ENCODE measurements at regions not wholly inside any gene's neighbourhood (a gene's known extent, or its start where the extent isn't known, plus 50 kb on each side); places are given as distances from the start of the nearest gene placed in this dataset.

- H3K27me3 ChIP-seq (ENCODE audit: control insufficient read depth, insufficient read depth, low read length, poor library complexity, severe bottlenecking), result no peaks in the 10 kb centered on the region
- no peaks in the 10 kb centered on the region for H3K9me3 ChIP-seq (ENCODE audit: control insufficient read depth, low read length)
- H3K27ac ChIP-seq (ENCODE audit: insufficient read depth, low read depth, low read length, poor library complexity, severe bottlenecking), result no peak overlapping the region
- WGBS, 2 experiments, result 96 to 100% methylated on average over 2 to 4 of the region's 4 CpGs
- no peak overlapping the region for H3K4me3 ChIP-seq (ENCODE audit: insufficient read depth, low read depth, low read length)
- no peaks in the 10 kb centered on the region for H3K4me1 ChIP-seq (ENCODE audit: control insufficient read depth, insufficient read depth, low read length)
- H3K36me3 ChIP-seq (ENCODE audit: control insufficient read depth, insufficient read depth, low read length), result no peaks in the 10 kb centered on the region
Observed at GRCh38 chr7:49397750-49398149, 375.7 kb upstream of the VWC2 start.

GRCh38 chr7:49398236-49398635 is 375.2 kb upstream of the VWC2 start:
- WGBS, 2 experiments, result 96 to 97% methylated on average over 4 to 5 of the region's 5 CpGs
- Histone ChIP-seq H3K27ac (ENCODE audit: insufficient read depth, low read depth, low read length, poor library complexity, severe bottlenecking) (no peak overlapping the region), H3K4me3 (ENCODE audit: insufficient read depth, low read depth, low read length) (no peak overlapping the region), H3K9me3 (ENCODE audit: control insufficient read depth, low read length) (no peaks in the 10 kb centered on the region), H3K36me3 (ENCODE audit: control insufficient read depth, insufficient read depth, low read length) (no peaks in the 10 kb centered on the region), H3K27me3 (ENCODE audit: control insufficient read depth, insufficient read depth, low read length, poor library complexity, severe bottlenecking) (no peaks in the 10 kb centered on the region), H3K4me1 (ENCODE audit: control insufficient read depth, insufficient read depth, low read length) (no peaks in the 10 kb centered on the region)

GRCh38 chr7:49398746-49399145 is 374.7 kb upstream of the VWC2 start:
- Histone ChIP-seq H3K27me3 (ENCODE audit: control insufficient read depth, insufficient read depth, low read length, poor library complexity, severe bottlenecking) (no peaks in the 10 kb centered on the region), H3K27ac (ENCODE audit: insufficient read depth, low read depth, low read length, poor library complexity, severe bottlenecking) (no peak overlapping the region), H3K36me3 (ENCODE audit: control insufficient read depth, insufficient read depth, low read length) (no peaks in the 10 kb centered on the region), H3K4me3 (ENCODE audit: insufficient read depth, low read depth, low read length) (no peak overlapping the region), H3K4me1 (ENCODE audit: control insufficient read depth, insufficient read depth, low read length) (no peaks in the 10 kb centered on the region), H3K9me3 (ENCODE audit: control insufficient read depth, low read length) (no peaks in the 10 kb centered on the region)
- WGBS, 2 experiments, result 85 to 87% methylated on average over 3 of the region's 3 CpGs

- Histone ChIP-seq H3K4me3 (ENCODE audit: insufficient read depth, low read depth, low read length) (no peak overlapping the region), H3K9me3 (ENCODE audit: control insufficient read depth, low read length) (no peaks in the 10 kb centered on the region), H3K36me3 (ENCODE audit: control insufficient read depth, insufficient read depth, low read length) (no peaks in the 10 kb centered on the region), H3K27ac (ENCODE audit: insufficient read depth, low read depth, low read length, poor library complexity, severe bottlenecking) (no peak overlapping the region), H3K27me3 (ENCODE audit: control insufficient read depth, insufficient read depth, low read length, poor library complexity, severe bottlenecking) (no peaks in the 10 kb centered on the region), H3K4me1 (ENCODE audit: control insufficient read depth, insufficient read depth, low read length) (no peaks in the 10 kb centered on the region)
- WGBS, 2 experiments, result 86 to 88% methylated on average over 4 of the region's 4 CpGs
Observed at GRCh38 chr7:49400891-49401550, 372.4 kb upstream of the VWC2 start.

- no peaks in the 10 kb centered on the region for H3K36me3 ChIP-seq (ENCODE audit: control insufficient read depth, insufficient read depth, low read length)
- no peaks in the 10 kb centered on the region for H3K27me3 ChIP-seq (ENCODE audit: control insufficient read depth, insufficient read depth, low read length, poor library complexity, severe bottlenecking)
- no peaks in the 10 kb centered on the region for H3K4me1 ChIP-seq (ENCODE audit: control insufficient read depth, insufficient read depth, low read length)
- H3K9me3 ChIP-seq (ENCODE audit: control insufficient read depth, low read length), result no peaks in the 10 kb centered on the region
- H3K27ac ChIP-seq (ENCODE audit: insufficient read depth, low read depth, low read length, poor library complexity, severe bottlenecking), result no peak overlapping the region
- H3K4me3 ChIP-seq (ENCODE audit: insufficient read depth, low read depth, low read length), result no peak overlapping the region
- 98 to 100% methylated on average over 2 of the region's 2 CpGs for WGBS, 2 experiments
Observed at GRCh38 chr7:49403844-49404243, 369.6 kb upstream of the VWC2 start.

- no peaks in the 10 kb centered on the region for H3K9me3 ChIP-seq (ENCODE audit: control insufficient read depth, low read length)
- H3K27ac ChIP-seq (ENCODE audit: insufficient read depth, low read depth, low read length, poor library complexity, severe bottlenecking), result no peak overlapping the region
- 93 to 96% methylated on average over 4 of the region's 4 CpGs for WGBS, 2 experiments
- H3K27me3 ChIP-seq (ENCODE audit: control insufficient read depth, insufficient read depth, low read length, poor library complexity, severe bottlenecking), result no peaks in the 10 kb centered on the region
- H3K36me3 ChIP-seq (ENCODE audit: control insufficient read depth, insufficient read depth, low read length), result no peaks in the 10 kb centered on the region
- H3K4me3 ChIP-seq (ENCODE audit: insufficient read depth, low read depth, low read length), result no peak overlapping the region
- no peaks in the 10 kb centered on the region for H3K4me1 ChIP-seq (ENCODE audit: control insufficient read depth, insufficient read depth, low read length)
Observed at GRCh38 chr7:49407205-49407604, 366.2 kb upstream of the VWC2 start.

GRCh38 chr7:49417034-49417433 is 356.4 kb upstream of the VWC2 start:
- Histone ChIP-seq H3K9me3 (ENCODE audit: control insufficient read depth, low read length) (no peaks in the 10 kb centered on the region), H3K27me3 (ENCODE audit: control insufficient read depth, insufficient read depth, low read length, poor library complexity, severe bottlenecking) (no peaks in the 10 kb centered on the region), H3K4me1 (ENCODE audit: control insufficient read depth, insufficient read depth, low read length) (no peaks in the 10 kb centered on the region), H3K27ac (ENCODE audit: insufficient read depth, low read depth, low read length, poor library complexity, severe bottlenecking) (no peak overlapping the region), H3K36me3 (ENCODE audit: control insufficient read depth, insufficient read depth, low read length) (no peaks in the 10 kb centered on the region), H3K4me3 (ENCODE audit: insufficient read depth, low read depth, low read length) (no peak overlapping the region)
- 85 to 91% methylated on average over 2 of the region's 2 CpGs for WGBS, 2 experiments

GRCh38 chr7:49418963-49419362 is 354.5 kb upstream of the VWC2 start:
- Histone ChIP-seq H3K27me3 (ENCODE audit: control insufficient read depth, insufficient read depth, low read length, poor library complexity, severe bottlenecking) (no peaks in the 10 kb centered on the region), H3K4me3 (ENCODE audit: insufficient read depth, low read depth, low read length) (no peak overlapping the region), H3K4me1 (ENCODE audit: control insufficient read depth, insufficient read depth, low read length) (no peaks in the 10 kb centered on the region), H3K9me3 (ENCODE audit: control insufficient read depth, low read length) (no peaks in the 10 kb centered on the region), H3K27ac (ENCODE audit: insufficient read depth, low read depth, low read length, poor library complexity, severe bottlenecking) (no peak overlapping the region), H3K36me3 (ENCODE audit: control insufficient read depth, insufficient read depth, low read length) (no peaks in the 10 kb centered on the region)
- WGBS, 2 experiments, result 92 to 98% methylated on average over 3 of the region's 3 CpGs

- Histone ChIP-seq H3K27me3 (ENCODE audit: control insufficient read depth, insufficient read depth, low read length, poor library complexity, severe bottlenecking) (no peaks in the 10 kb centered on the region), H3K4me3 (ENCODE audit: insufficient read depth, low read depth, low read length) (no peak overlapping the region), H3K36me3 (ENCODE audit: control insufficient read depth, insufficient read depth, low read length) (no peaks in the 10 kb centered on the region), H3K27ac (ENCODE audit: insufficient read depth, low read depth, low read length, poor library complexity, severe bottlenecking) (no peak overlapping the region), H3K4me1 (ENCODE audit: control insufficient read depth, insufficient read depth, low read length) (no peaks in the 10 kb centered on the region), H3K9me3 (ENCODE audit: control insufficient read depth, low read length) (no peaks in the 10 kb centered on the region)
Observed at GRCh38 chr7:49422564-49422963, 350.9 kb upstream of the VWC2 start.

GRCh38 chr7:49424109-49424508 is 349.3 kb upstream of the VWC2 start:
- no peak overlapping the region for H3K4me3 ChIP-seq (ENCODE audit: insufficient read depth, low read depth, low read length)
- H3K9me3 ChIP-seq (ENCODE audit: control insufficient read depth, low read length), result no peaks in the 10 kb centered on the region
- no peaks in the 10 kb centered on the region for H3K4me1 ChIP-seq (ENCODE audit: control insufficient read depth, insufficient read depth, low read length)
- no peak overlapping the region for H3K27ac ChIP-seq (ENCODE audit: insufficient read depth, low read depth, low read length, poor library complexity, severe bottlenecking)
- no peaks in the 10 kb centered on the region for H3K36me3 ChIP-seq (ENCODE audit: control insufficient read depth, insufficient read depth, low read length)
- H3K27me3 ChIP-seq (ENCODE audit: control insufficient read depth, insufficient read depth, low read length, poor library complexity, severe bottlenecking), result no peaks in the 10 kb centered on the region

GRCh38 chr7:49425277-49425818 is 348.1 kb upstream of the VWC2 start:
- no peak overlapping the region for H3K4me3 ChIP-seq (ENCODE audit: insufficient read depth, low read depth, low read length)
- no peaks in the 10 kb centered on the region for H3K36me3 ChIP-seq (ENCODE audit: control insufficient read depth, insufficient read depth, low read length)
- H3K4me1 ChIP-seq (ENCODE audit: control insufficient read depth, insufficient read depth, low read length), result no peaks in the 10 kb centered on the region
- H3K27me3 ChIP-seq (ENCODE audit: control insufficient read depth, insufficient read depth, low read length, poor library complexity, severe bottlenecking), result no peaks in the 10 kb centered on the region
- WGBS, 2 experiments, result 87 to 90% methylated on average over 5 of the region's 5 CpGs
- H3K27ac ChIP-seq (ENCODE audit: insufficient read depth, low read depth, low read length, poor library complexity, severe bottlenecking), result no peak overlapping the region
- no peaks in the 10 kb centered on the region for H3K9me3 ChIP-seq (ENCODE audit: control insufficient read depth, low read length)
